Stimulated activated CD8-positive, alpha-beta memory T cell treated with anti-CD3 and anti-CD28 coated beads, Interleukin-15, amount 100 ng/mL, for 4 hours (primary cell): ENCODE measurements at regions not wholly inside any gene's neighbourhood (a gene's known extent, or its start where the extent isn't known, plus 50 kb on each side); places are given as distances from the start of the nearest gene placed in this dataset.

Experiments used
- DNase-seq, 2 donors: peaks; one replicate each; pipeline ENCODE4 v3.0.0-alpha.2; 2020; ENCODE audit warnings: low read depth in 2 of 2

DNA sequence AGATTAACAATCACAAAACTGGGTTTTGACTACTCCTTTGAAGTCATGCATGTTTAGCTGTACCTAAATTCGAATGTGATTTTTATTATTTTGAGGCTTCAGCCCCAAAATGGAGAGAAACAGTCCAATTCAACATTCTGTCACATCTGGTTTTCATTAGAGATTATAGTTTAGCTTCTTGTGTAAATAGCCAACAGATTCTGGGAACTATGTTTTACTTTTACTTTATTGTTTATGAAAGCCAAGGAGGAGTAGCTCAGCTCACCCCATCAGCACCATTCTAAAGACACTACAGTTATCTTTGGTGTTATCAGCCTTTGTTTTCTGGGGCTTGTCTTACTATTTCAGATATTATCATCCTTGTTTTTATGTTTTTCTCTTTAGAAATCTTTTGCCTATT, 465.0 kb upstream of the CWC22 start:
- no peak for DNase-seq

DNA sequence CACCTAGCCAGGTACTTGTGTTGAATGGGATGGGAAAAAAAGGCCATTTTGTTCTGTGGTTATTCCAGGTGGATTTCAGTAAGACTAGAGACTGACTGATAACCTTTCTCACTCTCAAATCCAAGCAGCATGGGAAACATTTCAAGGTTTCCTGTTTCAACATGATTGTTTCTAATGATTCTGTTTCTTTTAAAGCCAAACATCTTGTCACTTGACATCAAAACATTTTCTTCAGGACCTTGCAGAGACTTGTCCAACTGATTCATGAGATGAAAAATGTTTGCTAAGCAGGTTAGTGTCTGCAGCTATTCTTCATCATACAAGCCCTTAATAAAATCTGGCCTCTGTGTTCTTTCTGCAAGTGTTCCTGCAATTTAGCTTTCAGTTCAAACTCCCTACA, 456.5 kb upstream of the CWC22 start:
- DNase-seq, result no peak

DNA sequence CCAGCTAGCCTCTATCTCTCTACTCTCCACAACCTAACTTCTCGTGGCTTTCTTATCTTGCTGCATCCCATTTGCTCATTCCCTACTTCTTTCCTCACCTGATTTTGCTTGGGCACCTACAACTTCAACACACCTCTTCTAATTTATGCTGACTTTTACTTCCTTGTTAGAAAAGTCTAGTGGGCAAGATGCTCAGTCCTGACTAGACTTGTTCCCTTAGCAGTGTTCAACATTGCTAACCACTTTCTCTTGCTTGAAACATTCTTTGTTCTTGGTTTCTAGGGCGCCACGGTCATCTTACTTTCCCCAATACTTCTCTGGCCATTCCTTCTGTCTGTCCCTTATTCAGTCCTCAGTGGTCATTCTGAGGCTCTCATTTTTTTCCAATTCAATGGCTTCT, 454.7 kb upstream of the CWC22 start:
- no peak for DNase-seq

DNA sequence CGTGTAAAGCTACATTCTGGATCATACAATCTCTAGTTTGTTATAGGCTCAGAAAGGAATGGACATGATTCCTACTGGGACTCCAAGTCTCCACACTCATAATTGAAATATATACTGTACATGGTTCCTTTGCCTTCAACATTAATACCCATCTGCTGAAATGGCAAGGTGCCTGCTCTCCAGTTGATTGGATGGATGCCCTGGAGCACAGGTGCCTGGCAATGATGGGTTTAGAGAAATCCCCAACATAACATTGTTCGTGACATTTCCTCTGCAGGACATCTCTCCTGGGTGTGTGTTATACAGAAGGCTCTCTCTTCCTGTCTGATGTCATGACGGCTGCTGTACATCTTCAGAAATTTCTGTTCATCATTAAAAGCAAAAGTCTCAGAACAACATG, 449.7 kb upstream of the CWC22 start:
- no peak for DNase-seq

DNA sequence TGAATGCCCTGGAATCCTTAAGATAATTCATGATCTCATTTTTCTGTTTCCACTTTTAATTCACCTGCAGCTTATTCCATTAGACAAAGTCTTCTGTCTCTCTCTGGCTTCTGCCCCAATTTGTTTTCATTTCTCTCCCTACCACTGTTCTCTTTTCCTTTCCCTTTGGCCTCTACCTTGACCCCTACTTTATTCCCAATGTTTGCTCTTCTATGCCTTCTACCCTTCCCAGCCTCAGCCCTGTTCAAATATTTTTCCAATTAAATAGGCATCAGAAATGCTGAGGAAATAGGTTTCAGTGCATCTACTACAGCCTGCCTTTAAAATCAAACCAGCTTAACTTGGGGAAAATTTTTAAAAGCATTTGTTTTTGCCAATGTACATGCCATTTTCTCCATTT, 443.7 kb upstream of the CWC22 start:
- no peak for DNase-seq

DNA sequence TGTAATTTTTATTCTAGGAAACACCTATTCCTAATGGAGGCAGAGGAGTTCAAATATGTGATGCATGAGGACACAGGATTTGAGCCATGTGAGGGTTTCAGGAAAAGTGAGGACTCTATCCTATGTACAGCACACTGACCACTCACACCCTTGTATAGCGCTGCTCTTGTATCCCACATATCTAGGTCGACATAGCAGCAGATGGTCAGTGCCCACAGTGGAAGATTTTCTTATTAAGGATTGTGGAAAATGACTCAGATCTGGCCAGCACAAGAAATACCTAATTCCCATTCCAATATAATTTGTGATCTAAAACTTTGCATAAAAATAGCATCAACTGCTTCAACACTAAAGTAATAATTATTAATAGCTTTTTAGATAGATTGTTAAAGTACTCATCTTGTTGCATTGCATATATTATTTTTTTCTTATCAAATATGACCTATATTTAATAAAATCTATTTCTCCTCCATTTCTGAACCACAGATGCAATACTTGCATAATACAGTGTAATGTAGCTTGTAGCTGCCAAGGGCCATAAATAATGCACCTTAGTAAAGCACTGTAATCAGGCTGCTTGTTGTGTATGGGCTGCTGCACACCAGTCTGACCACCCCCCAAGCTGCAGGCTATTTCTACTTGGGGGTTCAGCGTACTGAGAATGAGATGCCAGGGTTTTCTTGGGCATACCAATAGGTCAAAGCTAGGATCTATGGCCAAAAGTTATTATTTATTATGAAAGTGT, 442.2 kb upstream of the CWC22 start:
- no peak for DNase-seq

DNA sequence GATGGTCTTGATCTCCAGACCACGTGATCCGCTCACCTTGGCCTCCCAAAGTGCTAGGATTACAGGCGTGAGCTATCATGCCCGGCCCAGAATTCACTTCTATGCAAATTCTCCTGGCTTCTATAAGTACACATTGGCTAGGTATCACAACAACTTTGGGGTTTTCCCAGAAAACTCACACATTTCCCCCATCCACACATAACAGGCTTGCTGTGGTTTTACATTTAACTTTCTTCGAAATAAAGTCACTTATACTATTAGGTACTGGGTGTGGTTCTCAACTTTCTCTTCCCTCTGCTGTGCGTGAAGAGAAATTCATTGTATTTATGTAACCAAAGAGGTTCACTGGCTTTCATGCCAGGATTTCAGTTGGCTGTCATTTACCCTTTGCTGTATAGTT, 439.4 kb upstream of the CWC22 start:
- DNase-seq, result no peak

DNA sequence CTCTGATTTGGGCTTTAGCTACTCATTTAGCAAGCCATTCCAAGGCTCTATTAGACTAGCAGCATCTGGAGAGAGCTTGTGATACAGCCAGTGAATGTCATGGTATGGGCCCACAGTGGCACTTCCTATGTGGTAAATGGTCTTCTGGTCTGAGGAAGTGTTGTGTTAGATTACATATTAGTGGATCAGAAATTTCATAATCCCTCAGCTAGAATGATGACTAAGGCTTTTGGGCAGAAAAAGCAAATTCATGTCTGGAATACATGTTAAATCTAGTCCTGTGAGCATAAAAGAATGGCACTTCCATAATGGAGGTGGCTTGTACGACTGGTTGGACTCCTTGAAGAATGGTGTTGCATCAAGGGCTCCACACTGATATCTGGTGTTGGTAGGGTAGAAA, 436.8 kb upstream of the CWC22 start:
- DNase-seq, result no peak

DNA sequence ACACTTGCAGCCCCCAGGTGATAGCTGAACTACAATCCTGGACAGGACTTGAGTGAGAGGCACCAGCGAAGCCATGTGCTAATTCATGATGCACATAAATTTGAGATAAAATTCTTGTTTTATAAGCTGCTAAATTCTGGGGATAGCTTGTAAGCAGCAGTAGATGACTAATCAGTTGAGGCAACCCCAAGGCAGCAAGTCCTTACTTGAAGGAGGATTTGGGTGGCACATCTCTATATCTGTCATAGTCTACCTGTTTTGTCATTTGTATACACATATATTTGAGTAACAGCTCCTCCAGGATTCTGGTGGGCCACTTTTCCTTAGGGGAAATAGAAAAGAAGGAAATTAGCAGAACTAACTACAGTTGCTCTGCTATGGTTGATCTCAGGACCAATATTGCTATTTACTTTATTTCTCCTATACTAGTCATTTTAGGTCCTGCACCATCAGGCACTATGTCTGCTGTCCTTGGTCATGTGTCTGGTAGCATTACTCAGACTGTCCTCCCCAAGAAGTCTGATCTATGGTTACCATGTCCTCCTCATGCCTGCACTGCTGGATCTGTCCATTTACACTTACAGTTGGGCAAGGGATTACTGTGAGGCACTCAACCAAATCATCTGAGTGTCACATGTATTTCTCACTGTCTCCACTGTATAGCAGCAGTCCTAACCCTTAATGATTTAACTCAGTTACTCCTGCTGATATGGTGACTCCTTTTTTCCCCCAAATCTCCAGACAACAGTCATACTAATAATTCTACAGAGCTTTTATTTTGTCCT, 436.0 kb upstream of the CWC22 start:
- no peak for DNase-seq

DNA sequence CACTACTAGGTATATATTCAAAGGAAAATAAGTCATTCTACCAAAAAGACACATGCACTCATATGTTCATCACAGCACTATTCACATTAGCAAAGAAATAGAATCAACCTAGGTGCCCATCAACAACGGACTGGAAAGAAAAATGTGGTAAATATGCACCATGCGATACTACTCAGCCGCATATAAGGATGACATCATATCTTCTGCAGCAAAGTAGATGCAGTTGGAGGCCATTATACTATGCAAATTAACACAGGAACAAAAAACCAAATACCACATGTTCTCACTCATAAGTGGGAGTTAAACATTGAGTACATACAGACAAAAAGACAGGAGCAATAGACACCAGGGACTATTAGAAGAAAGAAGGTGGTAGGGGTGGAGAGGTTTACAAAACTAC, 412.1 kb upstream of the CWC22 start:
- DNase-seq, result no peak

DNA sequence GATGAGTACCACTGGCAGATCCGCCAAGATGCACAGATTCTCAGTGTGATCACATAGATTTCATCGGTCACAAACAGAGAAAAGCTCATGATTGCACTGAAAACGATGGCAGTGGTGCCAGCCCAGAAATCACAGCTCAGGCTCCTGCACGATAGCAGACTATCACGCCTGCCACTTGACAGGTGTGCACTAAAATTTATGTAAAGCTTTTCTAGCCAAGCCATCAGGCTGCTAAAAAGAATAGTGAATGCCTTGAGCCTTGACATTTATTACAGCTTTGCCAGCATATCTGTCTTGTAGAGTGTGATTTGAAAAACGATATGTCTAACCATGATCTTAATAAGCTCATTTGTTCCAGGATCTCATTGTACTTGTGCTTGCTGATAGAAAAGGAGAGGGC, 409.5 kb upstream of the CWC22 start:
- DNase-seq, result no peak

DNA sequence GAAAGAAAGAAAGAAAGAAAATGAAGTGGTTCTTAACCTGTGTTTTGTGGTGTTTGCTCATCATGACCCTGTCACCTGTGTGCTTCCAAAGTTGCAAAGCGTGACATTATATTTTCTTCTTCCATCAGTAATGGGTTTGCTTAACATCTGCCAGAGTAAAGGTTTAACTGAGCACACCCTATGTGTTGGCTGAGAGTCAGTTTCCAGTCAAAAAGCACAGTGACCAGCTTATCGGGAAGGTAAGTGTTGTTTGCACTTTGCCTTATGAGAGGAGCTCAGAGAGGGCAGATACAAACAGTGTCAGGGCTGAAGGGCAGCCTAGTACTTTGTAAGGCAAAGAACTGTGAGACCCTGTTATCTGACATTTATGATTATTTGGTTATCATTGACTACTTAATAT, 406.2 kb upstream of the CWC22 start:
- DNase-seq, result no peak

DNA sequence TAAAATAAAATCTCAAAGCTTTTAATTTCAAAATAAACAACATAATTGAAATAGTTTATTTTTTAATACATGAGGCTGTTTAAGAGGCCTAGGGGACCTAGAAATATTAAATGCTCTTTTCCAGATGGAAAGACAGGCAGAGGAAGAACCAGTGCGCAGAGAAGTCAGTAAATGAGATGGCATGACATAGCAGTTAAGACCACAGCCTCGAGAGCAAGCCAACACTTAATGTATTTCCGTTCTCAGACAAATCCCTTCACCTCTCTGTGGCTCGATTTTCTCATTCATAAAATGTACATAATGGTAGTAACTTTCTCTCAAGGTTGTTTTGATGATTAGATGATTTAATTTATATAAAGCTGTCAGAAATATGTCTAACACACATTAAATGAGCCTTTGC, 405.1 kb upstream of the CWC22 start:
- DNase-seq, result no peak

DNA sequence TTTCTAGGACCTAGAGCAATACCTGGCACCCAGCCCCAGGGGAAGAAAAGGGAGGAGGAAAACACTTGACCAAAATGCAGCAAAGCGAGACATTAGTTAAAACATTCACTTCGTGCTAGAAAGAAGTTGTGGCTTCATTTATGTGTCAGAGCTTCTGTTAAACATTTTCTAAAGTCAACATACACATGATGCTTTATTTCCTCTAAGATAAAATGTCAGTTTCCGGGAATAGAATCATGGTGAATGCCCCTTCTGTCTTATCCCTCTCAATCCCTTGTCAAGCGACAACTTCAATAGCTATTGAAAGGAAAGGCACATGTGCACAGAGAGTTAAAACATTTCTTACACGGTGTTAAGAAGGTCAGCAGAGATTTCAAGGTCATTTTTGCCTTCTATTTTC, 404.6 kb upstream of the CWC22 start:
- no peak for DNase-seq

DNA sequence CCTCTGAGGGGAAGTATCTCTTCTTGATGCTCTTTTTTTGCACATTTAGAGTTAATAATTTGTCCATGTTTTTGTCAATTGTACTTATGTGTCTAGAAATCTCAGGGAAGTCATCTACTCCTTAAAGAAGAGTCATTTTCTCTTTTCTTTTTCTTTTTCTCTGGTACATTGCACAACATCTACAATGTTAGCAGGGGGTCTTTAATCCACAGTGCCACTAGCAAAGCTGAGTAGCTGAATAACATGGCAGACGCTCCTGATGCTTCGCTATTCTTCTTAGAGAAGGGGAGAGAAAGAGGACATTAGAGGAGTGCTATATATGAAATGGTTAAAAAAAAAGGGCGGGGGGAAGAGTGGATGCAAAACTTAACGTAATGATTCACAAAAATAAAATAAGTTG, 399.6 kb upstream of the CWC22 start:
- DNase-seq, result no peak

DNA sequence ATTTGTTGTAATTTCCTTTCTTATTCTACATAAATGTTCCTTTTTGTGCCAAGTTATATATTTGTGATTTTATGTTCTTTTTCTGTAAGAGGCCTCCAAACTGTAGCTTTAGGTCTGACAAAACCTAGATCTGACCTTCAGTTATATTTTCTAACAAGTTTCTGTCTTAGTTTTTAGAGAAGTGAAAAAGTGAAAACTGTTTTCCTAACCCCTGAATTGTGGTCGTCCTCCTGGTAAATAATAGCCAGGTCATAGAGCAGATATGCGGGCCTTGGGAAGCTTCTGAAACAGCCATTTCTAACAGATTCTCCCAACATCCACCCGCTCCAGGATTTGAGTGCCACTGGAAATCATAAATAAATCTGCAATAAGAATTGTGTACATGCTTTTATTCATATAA, 398.4 kb upstream of the CWC22 start:
- DNase-seq, result no peak

DNA sequence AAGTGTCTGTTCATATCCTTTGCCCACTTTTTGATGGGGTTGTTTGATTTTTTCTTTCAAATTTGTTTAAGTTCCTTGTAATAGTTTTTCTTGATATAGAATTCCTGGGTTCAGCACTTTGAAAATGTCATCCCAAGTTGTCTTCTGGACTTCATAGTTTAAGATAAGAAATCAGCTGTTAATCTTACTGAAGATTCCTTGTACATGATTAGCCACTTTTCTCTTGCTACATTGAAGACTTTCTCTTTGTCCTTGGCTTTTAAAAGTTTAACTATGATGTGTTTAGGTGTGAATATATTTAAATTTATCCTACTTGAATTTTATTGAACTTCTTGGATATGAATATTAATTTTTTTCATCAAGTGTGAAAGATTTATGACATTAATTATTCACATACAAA, 387.2 kb upstream of the CWC22 start:
- no peak for DNase-seq

DNA sequence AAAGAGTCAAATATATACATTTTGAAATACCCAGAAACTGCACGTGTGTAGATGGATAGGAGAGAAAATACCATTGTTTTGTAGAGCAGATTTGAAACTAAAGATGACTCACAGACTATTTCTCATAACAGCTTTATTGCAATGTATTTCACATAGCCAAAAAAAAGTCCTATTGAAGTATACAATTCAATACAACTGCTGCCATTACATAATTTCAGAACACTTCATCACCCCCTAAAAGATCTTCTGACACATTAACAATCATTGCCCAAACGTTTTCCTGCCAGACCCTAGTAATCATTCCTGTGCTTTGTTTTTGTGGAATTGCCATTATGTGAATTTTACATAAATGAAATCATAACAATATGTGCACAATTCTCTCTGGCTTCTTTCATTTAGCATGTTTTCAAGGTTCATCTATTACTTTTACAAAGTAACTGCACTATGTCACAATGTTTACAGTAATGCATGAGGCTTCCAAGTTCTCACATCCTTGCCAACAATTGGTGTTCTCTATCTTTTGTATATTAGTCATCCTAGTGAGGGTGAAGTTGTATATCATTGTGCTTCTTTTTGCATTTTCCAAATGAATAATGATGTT, 378.6 kb upstream of the CWC22 start:
- DNase-seq, result no peak

DNA sequence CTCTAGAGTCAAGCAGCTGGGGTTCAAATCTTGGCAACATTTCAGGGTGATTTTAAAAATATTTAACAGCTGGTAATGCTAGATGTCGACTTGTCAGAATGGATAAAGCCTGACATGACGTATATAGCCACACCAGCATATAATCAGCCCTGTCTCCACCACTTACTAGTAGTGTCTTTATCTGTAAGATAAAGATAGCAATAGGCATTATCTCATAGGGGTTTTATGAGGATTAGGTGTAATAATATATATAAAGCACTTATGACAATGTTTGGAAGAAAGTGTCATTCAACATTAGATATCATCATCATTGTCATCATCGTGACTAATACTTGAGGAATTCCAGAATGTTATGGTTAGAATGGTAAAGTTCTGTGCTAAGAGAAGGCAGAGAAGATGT, 369.0 kb upstream of the CWC22 start:
- DNase-seq, result no peak

DNA sequence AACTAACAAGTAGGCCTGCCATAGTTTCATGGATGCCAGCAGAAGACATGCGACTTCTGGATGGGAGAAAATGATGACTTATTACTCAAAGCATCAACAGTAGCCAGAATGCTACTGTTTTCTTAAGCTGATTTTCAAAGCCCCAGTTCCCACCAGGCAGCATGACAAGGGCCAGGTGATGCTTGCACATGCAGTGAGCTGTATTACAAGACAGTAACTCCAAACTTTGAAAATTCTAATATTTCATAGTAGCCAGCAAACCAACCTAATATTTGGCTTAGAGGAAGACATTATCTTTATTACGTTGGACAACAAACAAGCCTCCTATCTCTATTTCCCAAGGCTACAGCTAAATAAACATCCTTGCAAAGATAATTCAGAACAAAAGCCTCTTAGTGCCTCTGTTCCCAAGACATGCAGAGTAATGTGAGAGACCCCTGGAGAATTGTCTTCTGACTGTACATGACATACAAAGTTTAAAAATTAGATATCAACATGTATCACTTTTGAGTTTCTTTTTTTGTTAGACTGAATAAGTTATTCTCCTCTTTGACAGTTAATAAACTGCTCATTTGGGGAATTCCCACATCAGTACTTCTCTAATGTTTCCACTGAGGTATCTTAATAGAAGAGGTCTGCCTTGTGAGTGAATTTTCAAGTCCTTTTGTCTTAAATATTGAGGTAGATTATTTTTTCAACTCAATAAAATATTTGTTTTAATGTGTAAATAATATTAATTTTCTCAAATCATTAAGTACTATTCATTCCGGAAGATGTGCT, 367.6 kb upstream of the CWC22 start:
- DNase-seq, result no peak

DNA sequence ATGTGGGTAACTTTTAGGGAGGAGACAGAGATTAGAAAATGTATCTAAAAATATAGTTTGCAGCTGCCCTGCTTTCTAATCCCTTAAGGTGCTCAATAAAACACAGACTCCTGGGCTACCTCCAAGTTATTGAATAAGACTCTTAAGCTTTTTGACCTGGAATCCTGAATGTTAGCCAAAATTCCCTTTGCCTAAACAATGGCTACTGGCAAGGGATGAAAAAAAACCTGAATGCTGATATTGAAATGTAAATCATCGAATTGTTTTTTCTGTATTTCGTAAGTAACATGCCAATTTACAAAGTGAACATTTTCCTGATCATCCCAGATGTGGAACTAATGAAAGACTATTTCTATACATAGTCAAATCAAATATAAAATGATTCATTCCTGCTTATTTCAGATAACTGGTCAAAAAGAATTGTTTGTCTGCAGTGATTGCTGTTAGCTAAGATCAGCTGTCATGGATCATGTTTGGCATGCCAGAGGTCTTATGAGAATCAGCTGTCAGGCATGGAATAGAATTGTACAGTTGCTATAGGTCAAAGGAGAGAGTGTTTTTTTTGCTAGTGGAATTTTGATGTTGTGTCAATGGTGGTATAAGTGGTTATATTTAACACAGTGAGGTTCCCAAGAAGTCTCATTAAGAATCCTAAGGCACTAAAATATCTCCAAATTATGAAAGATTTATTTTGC, 363.6 kb upstream of the CWC22 start:
- no peak for DNase-seq

DNA sequence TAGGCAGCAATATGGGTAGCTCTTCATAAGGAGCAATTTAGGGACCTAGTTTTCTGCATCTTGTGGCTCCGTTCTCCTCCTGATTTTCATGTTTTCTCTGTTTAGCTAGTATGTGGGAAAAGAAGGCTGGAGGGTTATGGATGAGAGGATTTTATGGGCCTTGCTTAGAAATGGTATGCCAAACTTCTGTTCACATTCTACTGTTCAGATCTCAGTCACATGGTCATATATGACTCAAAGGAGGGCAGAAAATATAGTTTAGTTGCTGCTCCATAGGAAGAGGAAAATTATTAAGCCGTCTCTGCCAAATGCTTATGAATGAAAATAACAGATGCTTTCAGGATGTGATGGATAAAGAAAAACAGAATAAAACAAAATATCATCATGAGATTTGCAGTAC, 361.8 kb upstream of the CWC22 start:
- DNase-seq, result no peak
